Cardiac muscle cell (in vitro differentiated cells and primary cell): ENCODE measurements at regions not wholly inside any gene's neighbourhood (a gene's known extent, or its start where the extent isn't known, plus 50 kb on each side); places are given as distances from the start of the nearest gene placed in this dataset.

Source experiments
- DNase-seq, 2 donors: peaks; one replicate each; pipeline versions ENCODE4 v3.0.0 to v3.0.0-alpha.2; 2010 to 2017; ENCODE audit warnings: low read depth in 1 of 2, low spot score in 1 of 2
- H3K27ac ChIP-seq: fragments of 200-600 bp; sonication (generic); 2 replicates; pipeline ENCODE4 v1.5.1; 2016
- H3K27me3 ChIP-seq: fragments of 200-600 bp; sonication (generic); 2 replicates; pipeline ENCODE4 v1.6.0; 2016; ENCODE audit warnings: control low read depth
- H3K36me3 ChIP-seq: fragments of 200-600 bp; sonication (generic); 2 replicates; pipeline ENCODE4 v1.5.1; 2016; ENCODE audit warnings: control low read depth
- H3K4me1 ChIP-seq: fragments of 200-600 bp; sonication (generic); 2 replicates; pipeline ENCODE4 v1.8.1; 2017; ENCODE audit warnings: low read depth, mild to moderate bottlenecking, mixed run types
- H3K4me3 ChIP-seq: fragments of 200-600 bp; sonication (generic); 2 replicates; pipeline ENCODE4 v1.5.1; 2016; ENCODE audit warnings: mild to moderate bottlenecking
- H3K9me3 ChIP-seq: fragments of 200-600 bp; sonication (generic); 2 replicates; pipeline ENCODE4 v1.5.1; 2017; ENCODE audit warnings: low read depth, mild to moderate bottlenecking, control low read depth
- CTCF ChIP-seq: IDR thresholded peaks from 2 replicates; pipeline ENCODE4 v1.5.1; 2012; ENCODE audit warnings: low read depth, mild to moderate bottlenecking, low read length

- H3K27me3 ChIP-seq: no peaks in the 10 kb centered on the region
- no peaks in the 10 kb centered on the region for H3K36me3 ChIP-seq
- no peaks in the 10 kb centered on the region for H3K9me3 ChIP-seq
- TF ChIP-seq CTCF: no peak
- no peak for DNase-seq
- no peak overlapping the region for H3K27ac ChIP-seq
- H3K4me3 ChIP-seq: no peak overlapping the region
- H3K4me1 ChIP-seq: peaks cover 7% of the 10 kb centered on the region
These were observed 151.1 kb upstream of the PPP2R2D start for GRCh38 chr10:131749767-131750142.

DNA sequence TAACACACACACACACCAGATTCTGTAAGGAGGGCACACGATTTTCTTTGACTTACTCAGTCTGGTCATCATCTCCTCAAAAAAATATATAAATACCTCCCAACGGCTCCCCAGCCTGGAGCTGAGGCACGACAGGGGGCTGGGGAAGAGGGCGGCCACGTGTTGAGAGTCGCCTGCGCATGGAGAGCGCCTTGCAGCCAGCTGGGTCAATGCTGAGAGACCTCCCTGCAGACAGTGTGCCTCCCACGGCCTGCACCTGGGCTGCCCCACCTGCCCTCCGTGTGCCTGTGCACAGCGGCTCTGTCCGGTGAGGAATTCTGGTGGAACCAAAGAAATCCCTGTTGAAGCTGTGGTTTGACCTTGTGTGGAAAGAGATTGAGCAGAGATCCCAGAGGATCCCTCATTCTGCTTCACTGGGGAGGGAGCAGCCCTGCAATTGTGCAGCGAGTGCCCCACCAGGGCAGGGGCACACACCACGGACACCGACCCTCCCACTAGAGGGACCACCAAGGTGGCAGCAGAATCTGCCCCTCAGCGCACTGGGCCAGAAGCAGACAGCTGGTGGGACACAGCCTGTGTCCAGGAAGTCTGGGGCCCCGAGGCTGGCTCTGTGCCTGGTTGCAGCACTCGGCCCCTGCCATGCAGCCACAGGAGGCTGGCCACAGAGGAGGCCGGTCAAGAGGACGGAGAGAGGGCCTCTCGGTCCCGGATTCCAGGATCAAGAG lies 150.5 kb upstream of the PPP2R2D start:
- Histone ChIP-seq H3K4me1 (peaks cover 7% of the 10 kb centered on the region), H3K36me3 (no peaks in the 10 kb centered on the region), H3K4me3 (no peak overlapping the region), H3K9me3 (no peaks in the 10 kb centered on the region), H3K27ac (no peak overlapping the region), H3K27me3 (no peaks in the 10 kb centered on the region)
- no peak for DNase-seq
- TF ChIP-seq CTCF: no peak

DNA sequence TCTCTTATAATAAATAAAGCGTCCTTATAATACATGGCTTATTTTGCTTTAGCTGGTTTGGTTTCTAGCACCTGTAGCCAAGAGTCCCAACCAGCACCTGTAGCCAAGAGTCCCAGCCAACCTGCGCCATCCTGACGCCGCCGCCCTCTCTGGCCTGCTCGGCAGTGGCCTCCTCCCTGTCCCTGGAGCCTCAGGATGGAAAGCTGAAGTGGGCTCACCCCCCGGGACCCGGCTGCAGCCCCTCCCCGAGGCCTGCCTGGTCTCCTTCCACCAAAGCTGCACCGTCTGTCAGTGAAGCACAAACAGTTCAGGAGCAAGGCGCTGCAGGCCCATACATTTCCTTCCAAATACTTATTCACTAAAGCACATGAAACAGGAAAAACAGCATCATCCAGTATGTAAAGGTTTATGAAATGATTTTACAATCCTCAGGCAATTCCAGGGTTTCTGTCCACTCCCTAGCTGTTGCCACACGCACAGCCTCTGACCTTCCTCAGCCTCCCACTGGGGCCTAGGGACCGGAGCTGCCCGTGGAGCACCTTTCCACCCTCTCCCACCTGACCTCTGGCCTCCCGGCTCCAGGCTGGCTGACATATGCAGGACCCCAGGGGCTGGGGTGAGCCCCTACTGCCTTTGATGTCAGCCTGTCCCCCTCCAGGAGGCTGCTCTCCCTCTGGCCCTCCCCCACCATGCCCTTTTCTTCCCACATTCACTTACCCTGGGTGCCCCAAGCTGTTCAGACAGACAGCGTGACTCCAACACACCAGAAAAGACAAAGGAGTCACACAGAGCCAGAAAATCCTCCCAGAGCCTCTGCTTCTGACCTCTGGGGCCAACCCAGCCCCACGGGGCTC lies 149.6 kb upstream of the PPP2R2D start:
- DNase-seq: no peak
- no peak for TF ChIP-seq CTCF
- no peaks in the 10 kb centered on the region for H3K36me3 ChIP-seq
- peaks cover 7% of the 10 kb centered on the region for H3K4me1 ChIP-seq
- no peaks in the 10 kb centered on the region for H3K27me3 ChIP-seq
- H3K27ac ChIP-seq: no peak overlapping the region
- no peak overlapping the region for H3K4me3 ChIP-seq
- H3K9me3 ChIP-seq: no peaks in the 10 kb centered on the region

DNA sequence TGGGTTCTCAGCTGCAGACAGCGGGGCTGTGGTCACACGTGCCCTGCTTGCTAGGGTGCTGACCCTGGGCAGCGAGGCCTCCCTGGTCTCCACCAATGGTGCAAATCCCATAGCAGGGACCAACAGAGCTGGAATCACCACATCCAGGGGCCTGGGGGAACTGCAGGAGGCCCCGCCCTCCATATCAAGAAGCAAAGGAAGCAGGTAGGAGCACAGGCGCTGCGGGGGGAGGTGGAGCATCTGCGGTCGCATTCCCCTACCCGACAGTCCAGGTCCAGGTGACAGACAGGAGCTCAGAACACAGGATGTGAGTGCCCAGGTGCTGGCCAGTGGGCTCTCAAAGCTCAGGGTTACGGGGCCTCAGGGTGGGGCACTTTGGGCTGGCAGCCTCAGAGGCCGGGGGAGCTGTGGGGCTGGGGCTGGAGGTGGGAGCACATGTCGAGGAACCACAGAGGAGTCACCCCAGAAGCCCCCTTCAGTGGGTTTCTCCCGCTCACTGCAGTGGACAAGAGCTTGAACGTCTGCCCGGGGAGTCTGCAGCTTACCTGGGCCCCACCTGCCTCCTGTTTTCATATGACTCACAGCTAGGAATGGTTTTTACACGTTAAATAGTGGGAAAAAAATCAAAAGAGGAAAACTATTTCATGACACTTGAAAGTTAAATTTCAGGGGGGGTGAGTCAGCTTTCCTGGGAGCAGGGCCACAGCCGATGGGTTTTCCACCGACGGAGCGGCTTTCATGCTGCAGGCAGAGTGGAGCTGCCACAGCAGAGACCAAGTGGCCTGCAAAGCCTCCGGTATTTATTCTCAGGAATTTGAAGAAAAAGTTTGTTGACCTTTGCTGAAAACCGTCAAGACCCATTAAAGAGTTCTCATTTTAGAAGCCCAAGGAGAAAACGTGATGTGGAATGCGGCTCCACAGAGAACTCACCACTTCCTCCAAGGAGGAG lies 148.7 kb upstream of the PPP2R2D start:
- TF ChIP-seq CTCF: no peak
- H3K27me3 ChIP-seq: no peaks in the 10 kb centered on the region
- DNase-seq: no peak
- H3K4me1 ChIP-seq: peaks cover 7% of the 10 kb centered on the region
- no peaks in the 10 kb centered on the region for H3K36me3 ChIP-seq
- no peak overlapping the region for H3K4me3 ChIP-seq
- no peak overlapping the region for H3K27ac ChIP-seq
- H3K9me3 ChIP-seq: no peaks in the 10 kb centered on the region

DNA sequence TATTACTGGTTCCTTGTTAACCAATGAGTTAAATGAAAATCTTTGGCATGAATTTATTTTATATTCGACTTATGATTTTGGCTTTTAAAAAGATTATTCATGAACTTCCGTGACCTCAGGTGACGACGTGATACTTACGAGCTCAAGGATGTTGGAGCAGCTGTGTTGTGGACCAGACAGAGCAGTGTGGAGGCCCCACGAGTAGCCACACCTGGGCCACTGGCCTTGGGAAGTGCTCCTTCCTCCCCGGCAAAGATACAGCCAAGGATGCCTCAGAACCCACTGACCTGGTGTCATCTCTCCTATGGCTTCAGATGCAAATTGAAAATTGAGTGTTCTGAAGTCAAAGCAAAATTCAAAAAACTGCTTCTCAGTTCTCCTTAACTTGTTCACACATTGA lies 147.5 kb upstream of the PPP2R2D start:
- DNase-seq: no peak
- Histone ChIP-seq H3K27ac (no peak overlapping the region), H3K27me3 (no peaks in the 10 kb centered on the region), H3K4me1 (peaks cover 7% of the 10 kb centered on the region), H3K36me3 (no peaks in the 10 kb centered on the region), H3K9me3 (no peaks in the 10 kb centered on the region), H3K4me3 (no peak overlapping the region)
- no peak for TF ChIP-seq CTCF
